ENCODE measurements at regions not wholly inside any gene's neighbourhood (a gene's known extent, or its start where the extent isn't known, plus 50 kb on each side); places are given as distances from the start of the nearest gene placed in this dataset.

- no peak for TF ChIP-seq CTCF (IDR thresholded peaks at IDR 0.05; ENCODE audit: low read depth, low read length)
- no peaks in the 10 kb centered on the region for H3K4me1 ChIP-seq
- no peaks in the 10 kb centered on the region for H3K27me3 ChIP-seq
- H3K4me3 ChIP-seq (ENCODE audit: low read depth, low read length): no peak overlapping the region
- H3K9me3 ChIP-seq: no peaks in the 10 kb centered on the region
- no peak for DNase-seq
- H3K36me3 ChIP-seq: no peaks in the 10 kb centered on the region
Measured at GRCh38 chr18:22541232-22541631, 123.5 kb upstream of the CTAGE1 start.

- H3K4me1 ChIP-seq: no peaks in the 10 kb centered on the region
- H3K4me3 ChIP-seq (ENCODE audit: low read depth, low read length): no peak overlapping the region
- no peak for DNase-seq
- no peaks in the 10 kb centered on the region for H3K9me3 ChIP-seq
- H3K27me3 ChIP-seq: no peaks in the 10 kb centered on the region
- TF ChIP-seq CTCF (IDR thresholded peaks at IDR 0.05; ENCODE audit: low read depth, low read length): no peak
- H3K36me3 ChIP-seq: no peaks in the 10 kb centered on the region
Measured at GRCh38 chr18:22542406-22542835, 124.7 kb upstream of the CTAGE1 start.

- Histone ChIP-seq H3K9me3 (no peaks in the 10 kb centered on the region), H3K4me1 (no peaks in the 10 kb centered on the region), H3K4me3 (ENCODE audit: low read depth, low read length) (no peak overlapping the region), H3K27me3 (no peaks in the 10 kb centered on the region), H3K36me3 (no peaks in the 10 kb centered on the region)
- no peak for DNase-seq
- no peak for TF ChIP-seq CTCF (IDR thresholded peaks at IDR 0.05; ENCODE audit: low read depth, low read length)
Measured at GRCh38 chr18:22543769-22544168, 126.1 kb upstream of the CTAGE1 start.

DNA sequence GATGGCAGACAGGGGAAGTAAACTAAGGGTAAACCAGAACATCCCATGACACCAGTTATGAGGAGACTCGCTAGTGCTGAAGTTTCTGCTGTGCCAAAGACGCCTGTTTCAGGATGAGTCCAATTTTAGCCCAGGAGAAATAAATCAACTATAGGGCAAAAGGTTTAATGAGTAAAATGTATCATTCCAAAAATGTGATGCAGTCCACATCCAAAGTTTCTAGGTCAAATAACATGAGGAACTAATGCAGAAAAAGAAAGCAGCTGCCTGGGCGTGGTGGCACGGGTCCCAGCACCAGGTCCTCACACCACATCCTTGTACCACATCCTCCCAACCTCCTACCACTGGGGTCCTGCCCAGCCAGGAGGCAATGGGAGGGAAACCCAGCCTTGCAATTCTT, 126.9 kb upstream of the CTAGE1 start:
- Histone ChIP-seq H3K36me3 (no peaks in the 10 kb centered on the region), H3K4me1 (no peaks in the 10 kb centered on the region), H3K4me3 (ENCODE audit: low read depth, low read length) (no peak overlapping the region), H3K27me3 (no peaks in the 10 kb centered on the region), H3K9me3 (no peaks in the 10 kb centered on the region)
- no peak for TF ChIP-seq CTCF (IDR thresholded peaks at IDR 0.05; ENCODE audit: low read depth, low read length)
- no peak for DNase-seq

- Histone ChIP-seq H3K36me3 (no peaks in the 10 kb centered on the region), H3K4me3 (ENCODE audit: low read depth, low read length) (no peak overlapping the region), H3K27me3 (no peaks in the 10 kb centered on the region), H3K9me3 (no peaks in the 10 kb centered on the region), H3K4me1 (no peaks in the 10 kb centered on the region)
- DNase-seq: no peak
- no peak for TF ChIP-seq CTCF (IDR thresholded peaks at IDR 0.05; ENCODE audit: low read depth, low read length)
Measured at GRCh38 chr18:22545066-22545760, 127.5 kb upstream of the CTAGE1 start.

- H3K9me3 ChIP-seq: no peaks in the 10 kb centered on the region
- DNase-seq: no peak
- H3K27me3 ChIP-seq: no peaks in the 10 kb centered on the region
- no peak overlapping the region for H3K4me3 ChIP-seq (ENCODE audit: low read depth, low read length)
- no peak for TF ChIP-seq CTCF (IDR thresholded peaks at IDR 0.05; ENCODE audit: low read depth, low read length)
- H3K4me1 ChIP-seq: no peaks in the 10 kb centered on the region
- no peaks in the 10 kb centered on the region for H3K36me3 ChIP-seq
Measured at GRCh38 chr18:22546905-22547570, 129.3 kb upstream of the CTAGE1 start.

Data from BE2C (cell line).